ENCODE measurements at regions not wholly inside any gene's neighbourhood (a gene's known extent, or its start where the extent isn't known, plus 50 kb on each side); places are given as distances from the start of the nearest gene placed in this dataset.
"Not testable (repeated sequence)": the region's sequence is repeated elsewhere in the genome, so short reads cannot be mapped to it uniquely, and the experiment has no call there.

DNA sequence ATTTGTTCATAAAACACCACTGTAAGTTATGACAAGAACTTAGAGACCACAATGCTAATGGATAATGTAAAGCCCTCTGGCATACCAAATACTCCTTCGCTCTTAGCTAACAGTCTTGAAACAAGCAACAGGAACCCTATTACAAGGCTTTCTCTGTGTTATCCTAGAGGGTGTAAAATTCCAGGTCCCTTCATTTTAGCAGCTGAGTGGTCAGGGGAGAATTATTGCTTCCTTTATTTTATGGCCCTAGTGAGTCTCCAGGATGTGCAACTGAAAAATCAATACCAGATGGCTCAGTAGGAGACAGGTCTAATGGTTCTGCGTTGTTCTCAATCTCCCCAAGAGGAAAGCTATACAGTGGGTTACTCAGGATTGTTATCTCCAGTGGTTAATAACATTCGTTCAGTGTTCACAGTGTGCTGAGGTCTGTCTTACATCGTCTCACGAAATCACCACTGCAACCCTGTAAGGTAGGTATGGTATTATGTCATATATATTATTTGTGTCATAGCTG, 172.7 kb upstream of the CNOT2 start:
- DNase-seq, result no peak

DNA sequence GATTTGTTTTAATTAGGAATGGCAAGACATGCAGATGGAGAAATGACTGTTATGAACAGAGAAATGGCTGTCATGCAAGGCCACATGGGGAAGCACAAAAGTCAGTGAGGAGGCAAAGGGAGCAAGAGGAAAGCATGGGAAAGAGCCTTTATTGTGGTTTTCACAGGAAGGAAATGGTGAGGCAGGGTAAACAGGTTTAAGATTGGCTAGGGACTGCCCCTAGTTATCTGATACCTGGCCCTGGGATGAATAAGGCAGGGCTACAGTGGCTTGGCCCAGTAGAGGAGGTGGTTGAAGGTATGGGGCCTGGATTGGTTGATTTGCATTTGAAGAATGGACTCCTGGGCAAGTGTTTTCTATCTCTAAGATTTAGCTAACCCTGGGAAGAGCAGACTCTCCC, 168.7 kb upstream of the CNOT2 start:
- no peak for DNase-seq

DNA sequence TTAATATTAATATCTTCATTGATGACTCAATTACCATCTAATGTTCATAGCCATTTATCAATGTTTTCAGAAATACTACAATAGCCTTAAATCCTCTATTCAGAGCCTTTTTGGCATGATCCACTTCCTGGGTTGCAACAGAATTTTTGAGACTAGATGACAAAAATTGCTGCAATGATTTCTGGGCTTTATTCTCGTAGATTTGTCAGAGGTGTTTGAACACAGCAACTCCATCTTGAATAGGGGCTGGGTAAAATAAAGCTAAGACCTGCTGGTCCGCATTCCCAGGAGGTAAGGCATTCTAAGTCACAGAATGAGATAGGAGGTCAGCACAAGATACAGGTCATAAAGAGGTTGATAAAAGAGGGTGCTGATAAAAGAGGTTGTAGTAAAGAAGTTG, 165.8 kb upstream of the CNOT2 start:
- DNase-seq, result no peak

DNA sequence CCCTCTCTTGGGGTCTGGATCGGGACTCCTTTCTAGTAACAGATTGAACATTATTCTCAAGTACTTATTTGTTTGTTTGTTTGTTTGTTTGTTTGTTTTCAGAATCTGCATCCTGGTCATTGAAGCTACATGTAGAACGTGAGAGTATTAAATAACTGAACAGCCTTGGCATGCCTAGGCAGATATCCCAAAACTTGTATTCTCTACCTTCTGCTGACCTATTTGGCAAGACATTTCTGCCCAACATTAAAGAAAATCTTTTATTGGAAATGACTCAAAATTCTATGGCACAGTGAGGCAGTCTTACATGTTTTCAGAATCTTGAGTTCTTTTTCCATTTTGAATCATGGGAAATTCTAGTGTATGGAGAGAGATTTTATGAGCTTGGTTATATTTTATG, 165.1 kb upstream of the CNOT2 start:
- no peak for DNase-seq

DNA sequence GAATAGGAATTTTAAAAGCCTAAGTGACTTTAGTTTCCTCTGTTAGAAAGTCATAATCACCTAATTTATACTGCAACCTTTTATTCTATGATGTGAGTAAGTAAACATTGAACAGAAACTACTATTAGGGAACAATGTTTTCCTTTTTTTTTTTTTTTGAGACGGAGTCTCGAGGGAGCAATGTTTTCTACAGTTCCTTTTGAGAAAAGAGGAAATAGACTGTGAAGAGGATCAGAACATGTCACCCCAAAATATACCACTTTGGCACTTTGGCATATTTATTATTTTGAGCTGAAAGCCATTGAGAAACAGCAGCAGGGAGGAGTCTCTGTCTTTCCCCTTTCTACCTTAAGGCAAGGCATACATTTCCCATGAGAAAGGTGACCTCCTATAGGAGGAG, 162.7 kb upstream of the CNOT2 start:
- no peak for DNase-seq

DNA sequence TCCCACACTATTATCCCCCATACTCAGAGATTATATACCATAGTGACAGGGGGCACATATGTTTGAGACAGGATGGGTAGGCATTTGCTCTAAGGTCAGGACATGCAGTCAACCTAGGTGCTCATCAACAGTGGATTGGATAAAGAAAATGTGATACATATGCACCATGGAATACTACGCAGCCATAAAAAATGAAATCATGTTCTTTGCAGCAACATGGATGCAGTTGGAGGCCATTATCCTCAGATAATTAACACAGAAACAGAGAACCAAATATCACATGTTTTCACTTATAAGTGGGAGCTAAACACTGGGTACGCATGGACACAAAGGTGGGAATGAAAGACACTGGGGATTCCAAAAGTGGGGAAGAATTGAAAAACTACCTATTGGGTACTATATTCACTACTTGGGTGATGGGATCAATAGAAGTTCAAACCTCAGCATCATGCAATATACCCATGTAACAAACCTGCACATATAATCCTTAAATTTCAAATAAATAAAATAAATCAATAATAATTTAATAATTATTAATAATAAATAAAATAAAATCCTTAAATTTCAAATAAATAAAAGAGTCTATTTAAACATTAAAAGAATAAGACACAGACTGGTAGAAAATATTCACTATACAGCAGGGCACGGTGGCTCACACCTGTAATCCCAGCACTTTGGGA, 160.1 kb upstream of the CNOT2 start:
- DNase-seq, result no peak

DNA sequence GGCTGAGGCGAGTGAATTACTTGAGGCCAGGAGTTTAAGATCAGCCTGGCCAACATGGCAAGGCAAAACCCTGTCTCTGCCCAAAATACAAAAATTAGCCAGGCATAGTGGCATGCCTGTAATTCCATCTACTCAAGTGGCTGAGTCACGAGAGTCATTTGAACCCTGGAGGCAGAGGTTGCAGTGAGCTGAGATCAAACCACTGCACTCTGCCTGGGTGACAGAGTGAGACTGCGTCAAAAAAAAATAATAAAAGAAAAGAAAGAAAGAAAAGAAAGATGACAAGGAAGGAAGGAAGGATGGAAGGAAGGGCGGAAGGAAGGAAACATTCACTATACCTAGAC, 159.6 kb upstream of the CNOT2 start:
- no peak for DNase-seq

DNA sequence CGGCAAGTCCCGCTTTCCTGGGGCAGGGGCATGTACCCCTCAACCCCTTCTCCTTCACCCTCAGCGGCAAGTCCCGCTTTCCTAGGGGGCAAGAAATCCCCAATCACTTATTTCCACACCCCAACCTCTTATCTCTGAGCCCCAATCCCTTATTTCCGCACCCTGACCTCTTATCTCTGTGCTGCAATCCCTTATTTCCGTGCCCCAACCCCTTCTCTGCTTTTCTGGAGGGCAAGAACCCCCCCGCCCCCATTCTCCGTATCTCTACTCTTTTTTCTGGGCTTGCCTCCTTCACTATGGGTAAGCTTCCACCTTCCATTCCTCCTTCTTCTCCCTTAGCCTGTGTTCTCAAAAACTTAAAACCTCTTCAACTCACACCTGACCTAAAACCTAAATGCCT, 156.9 kb upstream of the CNOT2 start:
- not testable (repeated sequence) for DNase-seq

DNA sequence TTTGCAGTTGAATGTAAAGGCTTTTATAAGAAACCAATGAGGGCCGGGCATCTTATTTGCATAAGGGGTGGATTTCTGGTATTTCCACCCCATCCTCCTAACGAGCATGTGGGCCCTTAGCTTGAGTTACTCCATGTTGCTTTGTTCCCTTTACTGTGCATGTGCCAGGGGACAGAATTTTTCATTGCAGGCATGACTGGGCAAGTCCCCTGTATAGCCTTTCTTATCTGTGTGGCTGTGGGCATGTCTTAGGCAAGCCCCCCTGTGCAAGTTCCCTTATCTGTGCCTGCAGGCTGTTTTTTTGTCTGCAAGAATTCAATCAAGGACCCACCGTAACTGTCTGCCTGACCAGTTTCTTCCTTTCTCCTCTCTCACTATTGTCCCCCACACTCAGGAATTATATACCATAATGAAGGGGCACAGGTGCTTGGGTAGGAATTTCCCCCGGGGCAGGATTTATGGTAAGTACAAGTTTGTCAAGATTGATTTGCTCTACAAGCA, 152.2 kb upstream of the CNOT2 start:
- DNase-seq, result no peak

DNA sequence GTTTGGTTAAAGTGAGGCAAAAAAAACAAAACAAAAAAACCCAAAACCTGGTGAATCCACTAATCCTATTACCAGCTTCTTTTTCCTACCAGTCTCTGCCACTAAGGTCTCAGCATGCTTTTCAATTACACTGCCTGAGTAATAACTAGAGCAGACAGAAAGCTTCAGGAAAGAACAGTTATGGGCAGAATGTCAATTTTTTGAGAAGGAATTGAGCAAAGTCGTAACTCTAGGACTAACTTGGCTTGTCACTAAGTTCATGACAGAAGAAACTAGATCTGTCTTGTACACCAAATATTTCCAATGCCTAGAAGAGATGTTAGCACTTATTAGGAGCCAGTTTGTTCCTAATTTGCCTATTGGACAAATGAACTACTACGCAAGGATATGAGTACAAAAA, 148.8 kb upstream of the CNOT2 start:
- DNase-seq, result no peak

DNA sequence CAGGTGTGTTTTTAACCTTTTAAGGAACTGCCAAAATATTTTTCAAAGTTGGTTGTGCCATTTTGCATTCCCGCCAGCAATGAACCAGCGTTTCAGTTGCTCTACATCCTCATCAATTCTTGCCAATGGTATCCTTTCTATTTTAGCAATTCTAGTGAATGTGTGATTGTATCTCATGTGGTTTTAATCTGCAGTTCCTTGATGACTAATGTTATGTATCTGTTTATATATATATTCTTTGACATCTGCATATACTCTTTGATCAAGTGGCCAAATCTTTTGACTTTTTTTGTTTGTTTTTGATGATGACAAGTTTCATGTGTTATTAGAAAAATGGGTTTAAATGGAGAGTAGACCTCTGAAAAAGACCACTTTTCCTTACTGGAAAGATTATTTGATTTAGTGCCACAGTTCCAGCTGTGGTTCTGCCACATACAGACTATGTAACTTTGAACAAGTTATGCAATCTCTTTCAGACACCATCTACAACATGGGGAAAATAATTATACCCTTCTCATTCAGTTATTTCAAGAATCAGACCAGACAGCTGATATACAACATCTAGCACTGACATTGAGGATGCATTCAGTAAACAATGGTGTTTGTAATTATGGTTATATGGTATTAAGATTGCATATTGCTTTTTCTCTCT, 146.3 kb upstream of the CNOT2 start:
- no peak for DNase-seq

DNA sequence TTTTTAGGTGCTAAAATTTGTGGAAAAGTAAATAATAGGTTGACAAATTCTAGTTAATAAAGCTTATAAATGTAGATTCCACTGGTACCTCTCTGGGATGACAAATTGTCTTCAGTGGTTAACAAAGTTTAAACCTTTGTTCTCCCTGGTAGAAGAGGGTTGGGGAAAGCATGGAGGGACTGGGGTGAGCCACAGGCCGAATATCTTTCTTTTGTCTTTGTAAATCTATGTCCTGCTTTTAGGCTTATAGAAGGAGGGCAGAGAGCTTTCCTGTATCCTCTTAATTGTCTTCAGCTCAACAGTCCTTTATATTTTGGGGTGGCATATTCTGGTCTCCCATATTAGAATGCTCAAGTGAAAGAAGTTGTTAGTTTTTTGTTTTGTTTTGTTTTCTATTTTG, 142.2 kb upstream of the CNOT2 start:
- DNase-seq, result no peak

DNA sequence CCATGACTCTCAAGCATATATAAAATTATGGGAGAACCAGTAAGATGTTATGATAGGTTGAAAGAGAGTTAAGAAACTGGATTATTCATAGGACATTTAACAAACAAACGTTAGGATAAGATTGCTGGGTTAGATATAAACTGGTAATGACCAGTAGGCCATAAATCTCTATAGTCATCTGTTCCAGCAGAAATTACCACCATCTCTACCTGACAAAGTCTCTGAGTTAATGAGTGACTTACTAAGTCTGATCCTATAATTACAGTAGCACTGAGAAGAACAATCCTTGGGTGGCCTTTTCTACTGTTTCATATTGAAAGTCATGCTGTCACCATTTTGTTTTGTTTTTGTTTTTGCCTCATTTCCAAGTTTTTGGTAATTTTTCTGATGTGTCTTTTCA, 136.9 kb upstream of the CNOT2 start:
- DNase-seq, result no peak

DNA sequence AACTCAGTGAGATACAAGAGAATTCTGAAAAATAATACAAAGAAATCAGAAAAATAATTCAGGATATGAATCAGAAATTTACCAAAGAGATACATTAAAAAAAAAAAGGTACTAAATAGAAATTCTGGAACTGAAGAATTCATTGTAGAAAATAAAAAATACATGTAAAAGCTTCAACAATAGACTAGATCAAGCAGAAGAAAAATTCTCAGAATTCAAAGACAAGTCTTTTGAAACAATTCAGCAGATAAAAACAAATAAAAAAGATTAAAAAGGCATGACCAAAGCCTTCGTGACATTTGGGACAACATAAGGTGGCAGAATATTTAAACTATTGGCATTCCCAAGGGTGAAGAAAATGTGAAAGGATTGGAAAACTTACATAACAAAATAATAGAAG, 133.1 kb upstream of the CNOT2 start:
- DNase-seq, result no peak

DNA sequence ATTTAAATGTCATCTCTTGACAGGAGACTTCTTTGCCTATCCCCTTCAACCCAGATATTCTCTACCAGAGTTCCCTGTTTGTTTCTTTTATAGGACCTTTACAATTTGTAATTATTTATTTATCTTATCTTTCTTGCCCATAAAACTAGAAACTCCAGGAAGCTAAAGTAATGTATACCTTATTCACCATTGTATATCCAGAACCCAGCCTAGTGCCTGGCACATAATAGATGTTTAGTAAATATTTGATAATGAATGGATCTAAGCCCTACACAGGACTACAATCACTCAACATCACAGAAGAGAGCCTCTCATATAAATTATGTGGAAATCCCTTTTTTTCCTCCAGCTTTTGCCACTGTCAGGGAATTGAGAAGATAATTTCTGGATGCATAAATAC, 125.6 kb upstream of the CNOT2 start:
- DNase-seq, result no peak

DNA sequence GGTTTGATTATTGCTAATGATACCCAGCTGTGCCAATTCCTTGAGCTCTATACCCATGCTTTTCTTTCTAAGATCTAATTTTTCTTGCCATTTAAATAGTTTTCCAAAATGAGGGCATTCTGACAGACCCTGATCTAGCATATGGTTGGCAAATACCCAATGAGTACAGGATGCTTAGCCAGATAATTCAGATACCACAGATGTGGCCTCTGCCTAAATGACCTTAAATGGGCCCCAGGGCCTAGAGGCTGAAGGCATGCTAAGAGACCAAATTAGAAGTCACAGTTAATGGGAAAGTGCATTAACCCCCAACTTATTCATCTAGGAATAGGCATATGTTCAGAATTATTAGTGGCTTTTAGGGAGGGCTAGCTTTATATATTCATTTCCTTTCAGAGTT, 122.3 kb upstream of the CNOT2 start:
- DNase-seq, result no peak

DNA sequence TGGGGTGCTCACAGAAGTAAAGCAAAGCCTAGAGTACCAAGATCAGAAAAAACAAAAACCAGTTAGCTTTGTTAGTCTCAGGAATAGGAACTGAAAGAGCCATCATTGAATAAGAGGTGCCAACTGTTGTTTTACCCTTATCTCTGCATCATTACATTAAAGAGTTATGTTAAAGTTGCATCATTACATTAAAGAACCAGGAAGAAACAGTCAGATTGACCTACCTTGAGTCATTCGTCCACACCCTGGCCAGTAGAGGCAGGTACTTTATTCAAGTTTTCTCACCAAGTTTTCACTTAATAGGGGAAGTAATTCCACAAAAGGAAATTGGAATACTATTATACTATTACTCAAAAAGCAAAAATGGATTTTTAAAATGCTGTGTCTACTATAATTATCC, 121.7 kb upstream of the CNOT2 start:
- no peak for DNase-seq

DNA sequence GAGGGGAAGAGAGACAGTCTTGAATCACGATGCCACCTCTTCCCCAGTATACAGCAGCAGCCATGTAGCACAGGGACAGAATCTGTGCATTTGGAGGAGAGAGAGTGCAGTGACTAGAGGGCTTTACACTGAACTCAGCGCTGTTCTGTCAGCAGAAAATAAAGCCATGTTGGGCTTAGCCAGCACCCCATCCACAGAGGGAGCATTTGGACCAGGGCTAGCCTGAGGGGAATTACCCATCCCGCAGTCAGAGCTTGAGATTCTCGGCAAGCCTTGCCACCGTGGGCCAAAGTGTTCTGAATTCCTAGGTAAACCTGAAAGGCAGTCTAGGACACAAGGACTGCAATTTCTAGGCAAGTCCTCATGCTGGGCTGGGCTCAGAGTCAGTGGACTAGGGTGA, 120.4 kb upstream of the CNOT2 start:
- no peak for DNase-seq

DNA sequence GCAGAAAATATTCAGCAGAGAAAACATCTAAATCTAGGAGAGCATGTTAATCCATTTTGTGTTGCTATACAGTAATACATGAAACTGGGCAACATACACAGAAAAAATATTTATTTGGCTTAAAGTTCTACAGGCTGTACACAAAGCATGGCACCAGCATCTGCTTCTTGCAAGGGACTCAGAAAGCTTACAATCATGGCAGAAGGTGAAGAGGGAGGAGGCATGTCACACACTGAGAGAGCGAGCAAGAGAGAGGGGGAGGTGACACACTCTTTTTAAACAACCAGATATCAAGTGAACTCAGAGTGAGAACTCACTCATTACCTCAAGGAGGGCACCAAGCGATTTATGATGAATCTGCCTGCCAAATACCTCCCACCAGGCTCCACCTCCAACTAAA, 94.2 kb upstream of the CNOT2 start:
- DNase-seq, result no peak

DNA sequence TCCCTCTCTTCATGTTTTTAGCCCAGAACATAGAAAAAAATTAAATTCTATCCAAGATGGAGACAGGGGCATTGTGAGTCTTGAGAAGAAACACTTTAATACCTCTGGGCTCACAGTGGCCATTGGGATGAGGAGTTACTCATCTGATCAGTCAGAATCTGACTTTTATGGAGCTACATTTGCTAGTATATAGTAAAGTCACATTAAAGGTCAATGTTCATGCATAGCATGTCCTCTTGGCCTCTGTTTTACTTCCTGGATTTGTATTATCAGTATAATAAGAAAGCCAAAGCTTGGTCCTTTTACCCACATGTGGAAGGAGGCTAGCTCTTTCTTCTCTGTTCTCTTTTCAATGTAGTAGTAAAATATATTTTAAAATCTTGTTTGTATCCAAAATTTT, 93.6 kb upstream of the CNOT2 start:
- no peak for DNase-seq

DNA sequence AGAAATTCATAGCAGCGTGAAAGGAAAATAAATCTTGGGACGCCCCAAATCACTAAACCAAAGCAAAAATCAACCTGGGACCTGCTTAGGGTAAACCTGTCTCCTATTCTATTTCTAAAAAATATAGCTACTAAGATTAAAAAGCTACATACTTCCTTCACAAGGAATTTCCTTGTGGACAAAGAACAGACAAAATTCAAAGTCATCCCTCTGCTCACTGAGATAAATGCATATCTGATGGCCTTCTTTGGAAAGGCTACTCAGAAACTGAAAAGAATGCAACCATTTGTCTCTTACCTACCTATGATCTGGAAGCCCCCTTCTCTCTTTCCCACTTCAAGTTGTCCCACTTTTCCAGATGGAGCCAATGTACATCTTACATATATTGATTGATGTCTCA, 93.0 kb upstream of the CNOT2 start:
- no peak for DNase-seq

DNA sequence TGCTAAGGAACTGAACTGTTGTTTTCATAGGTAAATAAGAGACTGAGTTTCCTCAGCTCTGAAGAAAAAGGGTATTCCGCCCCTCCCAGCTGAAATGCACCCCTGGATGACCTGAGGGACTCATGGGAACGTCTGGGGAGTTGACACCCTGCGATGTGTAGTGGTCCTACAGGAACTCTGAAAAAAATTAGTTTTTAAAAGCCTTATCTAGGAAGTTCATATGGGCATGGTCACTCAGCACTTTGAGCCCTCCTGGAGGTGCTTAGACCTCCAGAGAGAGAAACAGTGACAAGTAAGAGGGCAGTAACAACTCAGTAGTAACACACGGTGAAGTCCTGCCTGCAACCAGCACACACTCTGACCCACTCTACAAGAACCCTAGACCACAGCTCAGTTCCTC, 91.2 kb upstream of the CNOT2 start:
- DNase-seq, result no peak

DNA sequence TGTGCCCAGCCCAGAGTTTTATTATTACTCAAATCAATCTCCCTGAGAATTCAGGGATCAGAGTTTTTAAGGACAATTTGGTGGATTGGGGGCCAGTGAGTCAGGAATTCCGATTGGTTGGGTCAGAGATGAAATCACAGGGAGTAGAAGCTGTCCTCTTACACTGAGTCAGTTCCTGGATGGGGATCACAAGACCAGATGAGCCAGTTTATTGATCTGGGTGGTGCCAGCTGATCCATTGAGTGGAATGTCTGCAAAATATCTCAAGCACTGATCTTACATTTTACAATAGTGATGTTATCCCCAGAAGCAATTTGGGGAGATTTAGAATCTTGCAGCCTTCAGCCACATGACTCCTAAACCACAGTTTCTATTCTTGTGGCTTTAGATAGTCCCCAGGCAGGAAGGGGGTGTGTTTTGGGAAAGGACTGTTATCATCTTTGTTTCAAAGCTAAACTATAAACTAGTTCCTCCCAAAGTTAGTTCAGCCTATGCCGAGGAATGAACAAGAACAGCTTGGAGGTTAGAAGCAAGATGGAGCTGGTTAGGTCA, 89.1 kb upstream of the CNOT2 start:
- DNase-seq, result no peak

DNA sequence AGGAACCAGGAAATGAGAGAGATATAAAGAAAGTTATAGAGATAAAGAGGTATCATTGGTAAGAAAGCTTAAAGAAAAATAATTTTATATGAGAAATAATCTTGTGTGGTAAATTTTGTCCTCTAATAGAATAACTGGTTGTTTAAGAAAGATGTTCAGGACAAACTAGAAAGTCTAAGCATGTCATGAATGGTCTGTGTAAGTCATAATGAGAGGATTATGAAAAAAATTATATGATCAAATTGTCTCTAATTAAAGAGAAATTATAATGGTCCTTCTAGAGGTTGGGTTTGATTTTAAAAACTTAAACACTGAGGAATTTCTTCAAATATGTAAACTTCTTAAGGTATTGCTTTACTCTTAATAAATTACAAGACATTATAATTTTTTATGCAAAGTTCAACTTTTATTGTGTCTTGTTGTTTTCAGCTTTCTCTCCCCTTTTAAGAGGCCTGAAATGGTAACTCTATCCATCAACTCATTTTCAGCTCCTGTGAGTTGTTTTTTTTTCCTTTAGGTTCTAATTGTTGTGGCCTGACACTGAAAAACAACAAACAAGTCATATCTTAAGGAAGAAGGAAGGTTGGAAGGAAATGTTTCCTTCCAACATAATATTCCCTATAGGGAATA, 88.2 kb upstream of the CNOT2 start:
- no peak for DNase-seq
